Endothelial cell of umbilical vein (primary cell): ENCODE measurements at regions not wholly inside any gene's neighbourhood (a gene's known extent, or its start where the extent isn't known, plus 50 kb on each side); places are given as distances from the start of the nearest gene placed in this dataset.

Experiments
- BruUV-seq: library from RNA; stranded (reverse); fragments of 400-500 nt; replicated peaks from 2 replicates; lab custom pipeline; 2021; lab: Mats Ljungman, UMichigan
- CTCF ChIA-PET: fragments of 300-600, 350-600 bp; sonication (Branson Sonifier 250); formaldehyde crosslinking; loops from one replicate; lab custom pipeline; 2021; ENCODE audit warnings: antibody characterized with exemption, inconsistent platforms; lab: Charles Lee
- POLR2A ChIA-PET: fragments of 300-600, 350-600 bp; sonication (Branson Sonifier 250); formaldehyde crosslinking; loops from one replicate; lab custom pipeline; 2021; ENCODE audit warnings: antibody characterized with exemption, inconsistent platforms; lab: Charles Lee
- DNase-seq: peaks from one replicate; pipeline ENCODE4 v3.0.0-alpha.2; 2011; ENCODE audit warnings: low read depth, low spot score
- FAIRE-seq: peaks from 2 replicates; lab custom pipeline; 2011; peaks lifted over from hg19 to GRCh38; lab: Jason Lieb, UNC
- H2AFZ ChIP-seq: 2 replicates; pipeline ENCODE4 v1.6.0; 2012; ENCODE audit warnings: low read depth, low read length, control low read depth, inconsistent platforms
- H3K27ac ChIP-seq: 2 replicates; pipeline ENCODE4 v1.5.1; 2011; ENCODE audit warnings: low read depth, mild to moderate bottlenecking, control low read depth, low read length, moderate library complexity; ENCODE audit not compliant: insufficient read depth
- H3K27me3 ChIP-seq, 2 experiments: 2 replicates each; pipeline versions ENCODE4 v1.6.0 to v1.6.1; 2011; ENCODE audit warnings: low read length in 2 of 2, mixed read lengths in 1 of 2; ENCODE audit not compliant: control insufficient read depth in 2 of 2, insufficient read depth in 2 of 2
- H3K36me3 ChIP-seq, 2 experiments: 2 replicates in 1 of 2; 3 replicates in 1 of 2; pipeline ENCODE4 v1.5.1; 2011; ENCODE audit warnings: low read length in 2 of 2, mild to moderate bottlenecking in 1 of 2, moderate library complexity in 1 of 2; ENCODE audit not compliant: control insufficient read depth in 2 of 2, insufficient read depth in 2 of 2; ENCODE audit errors: extremely low read depth in 1 of 2
- H3K4me1 ChIP-seq: 3 replicates; pipeline ENCODE4 v1.5.1; 2011; ENCODE audit warnings: mild to moderate bottlenecking, low read length; ENCODE audit not compliant: control insufficient read depth, insufficient read depth; ENCODE audit errors: extremely low read depth
- H3K4me2 ChIP-seq: 2 replicates; pipeline ENCODE4 v1.6.1; 2011; ENCODE audit warnings: low read length, control low read depth, mixed read lengths; ENCODE audit not compliant: insufficient read depth
- H3K4me3 ChIP-seq, 3 experiments: fragments of 200-600 bp in 1 of 3; sonication (generic), shearing (Covaris generic) in 1 of 3; replicated peaks in 1 of 3; 2 replicates each; pipeline ENCODE4 v1.5.1; 2011 to 2016; ENCODE audit warnings: control low read depth in 3 of 3, low read length in 3 of 3, mild to moderate bottlenecking in 2 of 3, inconsistent platforms in 1 of 3, low read depth in 1 of 3, moderate library complexity in 1 of 3; ENCODE audit not compliant: insufficient read depth in 1 of 3
- H3K79me2 ChIP-seq: 2 replicates; pipeline ENCODE4 v1.6.0; 2012; ENCODE audit warnings: low read length, inconsistent platforms; ENCODE audit not compliant: control insufficient read depth, insufficient read depth
- H3K9ac ChIP-seq: replicated peaks from 2 replicates; pipeline ENCODE3; 2011; ENCODE audit warnings: low read length, control low read depth; ENCODE audit not compliant: insufficient read depth; ENCODE audit errors: extremely low read depth
- H3K9me1 ChIP-seq: replicated peaks from 3 replicates; pipeline ENCODE4 v1.6.0; 2011; ENCODE audit warnings: mild to moderate bottlenecking, low read length; ENCODE audit not compliant: control insufficient read depth, insufficient read depth; ENCODE audit errors: extremely low read depth
- H3K9me3 ChIP-seq: replicated peaks from 2 replicates; pipeline ENCODE4 v1.5.1; 2012; ENCODE audit warnings: low read length, inconsistent platforms; ENCODE audit not compliant: control insufficient read depth, insufficient read depth
- H4K20me1 ChIP-seq: replicated peaks from 2 replicates; pipeline ENCODE3; 2011; ENCODE audit warnings: mild to moderate bottlenecking, low read length; ENCODE audit not compliant: control insufficient read depth, insufficient read depth; ENCODE audit errors: extremely low read depth
- EZH2 ChIP-seq: IDR thresholded peaks from 2 replicates; pipeline ENCODE4 v1.6.1; 2012; ENCODE audit warnings: borderline replicate concordance, low read depth, mild to moderate bottlenecking, moderate library complexity, low read length, inconsistent platforms; ENCODE audit not compliant: severe bottlenecking
- FOS ChIP-seq: IDR thresholded peaks from 2 replicates; pipeline ENCODE4 v1.6.1; 2011; ENCODE audit warnings: mild to moderate bottlenecking, low read length, moderate library complexity, borderline replicate concordance; ENCODE audit not compliant: insufficient read depth
- GATA2 ChIP-seq: IDR thresholded peaks from 2 replicates; pipeline ENCODE4 v1.7.0; 2011; ENCODE audit warnings: low read depth, mild to moderate bottlenecking, moderate library complexity, mixed read lengths, low read length; ENCODE audit not compliant: insufficient read length, insufficient read depth
- MYC ChIP-seq: IDR thresholded peaks from one replicate; pipeline ENCODE4 v1.6.1; 2011; ENCODE audit warnings: mild to moderate bottlenecking, low read depth, low read length
- POLR2A ChIP-seq: IDR thresholded peaks from 2 replicates; pipeline ENCODE4 v1.6.1; 2012; ENCODE audit warnings: low read depth, mild to moderate bottlenecking, control low read depth, low read length
- POLR2AphosphoS5 ChIP-seq: IDR thresholded peaks from 2 replicates; pipeline ENCODE4 v1.6.1; 2012; ENCODE audit warnings: low read depth, mild to moderate bottlenecking, control low read depth, low read length, moderate library complexity; ENCODE audit not compliant: insufficient read depth
- dilution Hi-C: fragments of 300-500 bp; cut with MboI; formaldehyde crosslinking; loops from one replicate; pipeline ENCODE4 v1.15.0; 2019; ENCODE audit warnings: low sequenced_read_pairs; ENCODE audit not compliant: extremely low pct_ligation_motif_present
- intact Hi-C: fragments of 100-400 bp; cut with micrococcal nuclease; formaldehyde crosslinking; loops from one replicate; pipeline ENCODE4 v1.10.0; 2022
- TF ChIP-seq, protein P1 (sequence below), 2 donors: IDR thresholded peaks; 1 replicate in 1 of 2; 2 replicates in 1 of 2; pipeline ENCODE4 v1.5.1; 2011; ENCODE audit warnings: low read length in 2 of 2, mild to moderate bottlenecking in 2 of 2, moderate library complexity in 2 of 2, control low read depth in 1 of 2, inconsistent platforms in 1 of 2, low read depth in 1 of 2; ENCODE audit not compliant: insufficient read depth in 1 of 2; ENCODE audit errors: extremely low read depth in 1 of 2
- TF ChIP-seq, protein P2 (sequence below): IDR thresholded peaks from 2 replicates; pipeline ENCODE4 v1.6.1; 2011; ENCODE audit not compliant: insufficient read depth, insufficient read length

DNA sequence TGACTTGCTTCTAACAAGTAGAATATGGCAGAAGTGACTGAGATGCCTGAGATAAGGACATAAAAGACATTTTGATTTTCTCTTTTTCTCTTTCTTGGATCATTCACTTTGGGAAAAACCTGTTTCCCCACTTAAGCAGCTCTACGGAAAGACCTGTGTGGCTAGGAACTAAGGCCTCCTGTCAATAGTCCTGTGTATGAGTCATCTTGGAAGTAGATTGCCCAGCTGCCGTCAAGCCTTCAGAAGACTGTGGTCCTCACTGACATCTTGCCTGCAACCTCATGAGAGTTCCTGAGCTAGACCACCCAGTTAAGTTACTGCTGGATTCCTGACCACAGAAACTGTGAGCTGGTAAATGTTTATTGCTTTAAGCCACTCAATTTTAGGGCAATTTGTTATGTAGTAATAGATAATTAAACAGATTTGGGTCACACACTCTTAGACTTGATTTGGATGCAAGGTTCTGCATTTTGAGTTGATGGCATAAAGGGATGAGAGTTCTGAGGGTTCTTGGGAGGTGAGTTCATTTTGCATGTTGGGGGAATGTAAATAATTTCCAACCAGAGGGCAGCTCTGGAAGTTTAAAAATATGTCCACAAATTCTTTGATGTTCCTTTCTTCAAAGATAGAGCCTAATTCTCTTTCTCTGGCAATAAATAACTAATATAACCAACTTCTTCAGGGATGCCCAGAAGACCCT lies 229.2 kb downstream of the SQOR start:
- DNase-seq = no peak
- ChIA-PET POLR2A (no interaction called here), CTCF (no interaction called here)
- Histone ChIP-seq H3K4me3 (no peak overlapping the region), H3K27ac (no peak overlapping the region), H3K79me2 (no peaks in the 10 kb centered on the region), H3K36me3 (no peaks in the 10 kb centered on the region), H4K20me1 (no peaks in the 10 kb centered on the region), H3K4me1 (no peaks in the 10 kb centered on the region), H3K9ac (no peak overlapping the region), H2AFZ (no peak overlapping the region), H3K27me3 (no peaks in the 10 kb centered on the region), H3K4me2 (no peak overlapping the region), H3K9me3 (no peaks in the 10 kb centered on the region), H3K9me1 (no peaks in the 10 kb centered on the region)
- dilution Hi-C loops (no loop called here), intact Hi-C loops (no loop called here)
- BruUV-seq = no TSS peak
- no peak for FAIRE-seq
- TF ChIP-seq MYC = no peak
- TF ChIP-seq, protein P1, sequence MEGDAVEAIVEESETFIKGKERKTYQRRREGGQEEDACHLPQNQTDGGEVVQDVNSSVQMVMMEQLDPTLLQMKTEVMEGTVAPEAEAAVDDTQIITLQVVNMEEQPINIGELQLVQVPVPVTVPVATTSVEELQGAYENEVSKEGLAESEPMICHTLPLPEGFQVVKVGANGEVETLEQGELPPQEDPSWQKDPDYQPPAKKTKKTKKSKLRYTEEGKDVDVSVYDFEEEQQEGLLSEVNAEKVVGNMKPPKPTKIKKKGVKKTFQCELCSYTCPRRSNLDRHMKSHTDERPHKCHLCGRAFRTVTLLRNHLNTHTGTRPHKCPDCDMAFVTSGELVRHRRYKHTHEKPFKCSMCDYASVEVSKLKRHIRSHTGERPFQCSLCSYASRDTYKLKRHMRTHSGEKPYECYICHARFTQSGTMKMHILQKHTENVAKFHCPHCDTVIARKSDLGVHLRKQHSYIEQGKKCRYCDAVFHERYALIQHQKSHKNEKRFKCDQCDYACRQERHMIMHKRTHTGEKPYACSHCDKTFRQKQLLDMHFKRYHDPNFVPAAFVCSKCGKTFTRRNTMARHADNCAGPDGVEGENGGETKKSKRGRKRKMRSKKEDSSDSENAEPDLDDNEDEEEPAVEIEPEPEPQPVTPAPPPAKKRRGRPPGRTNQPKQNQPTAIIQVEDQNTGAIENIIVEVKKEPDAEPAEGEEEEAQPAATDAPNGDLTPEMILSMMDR (IDR thresholded peaks at IDR 0.05; ENCODE audit: extremely low read depth in 1 of 2, insufficient read depth in 1 of 2, low read depth in 1 of 2, low read length in 2 of 2) = no peak
- no peak for TF ChIP-seq FOS
- no peak for TF ChIP-seq POLR2A
- TF ChIP-seq GATA2 = no peak
- TF ChIP-seq POLR2AphosphoS5 = no peak
- TF ChIP-seq, protein P2, sequence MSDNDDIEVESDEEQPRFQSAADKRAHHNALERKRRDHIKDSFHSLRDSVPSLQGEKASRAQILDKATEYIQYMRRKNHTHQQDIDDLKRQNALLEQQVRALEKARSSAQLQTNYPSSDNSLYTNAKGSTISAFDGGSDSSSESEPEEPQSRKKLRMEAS = no peak
- TF ChIP-seq EZH2 = no peak
